ENCODE measurements at regions not wholly inside any gene's neighbourhood (a gene's known extent, or its start where the extent isn't known, plus 50 kb on each side); places are given as distances from the start of the nearest gene placed in this dataset.

GRCh38 chr2:8159966-8160603 lies 521.8 kb upstream of the ID2 start:
- TF ChIP-seq, protein P1, sequence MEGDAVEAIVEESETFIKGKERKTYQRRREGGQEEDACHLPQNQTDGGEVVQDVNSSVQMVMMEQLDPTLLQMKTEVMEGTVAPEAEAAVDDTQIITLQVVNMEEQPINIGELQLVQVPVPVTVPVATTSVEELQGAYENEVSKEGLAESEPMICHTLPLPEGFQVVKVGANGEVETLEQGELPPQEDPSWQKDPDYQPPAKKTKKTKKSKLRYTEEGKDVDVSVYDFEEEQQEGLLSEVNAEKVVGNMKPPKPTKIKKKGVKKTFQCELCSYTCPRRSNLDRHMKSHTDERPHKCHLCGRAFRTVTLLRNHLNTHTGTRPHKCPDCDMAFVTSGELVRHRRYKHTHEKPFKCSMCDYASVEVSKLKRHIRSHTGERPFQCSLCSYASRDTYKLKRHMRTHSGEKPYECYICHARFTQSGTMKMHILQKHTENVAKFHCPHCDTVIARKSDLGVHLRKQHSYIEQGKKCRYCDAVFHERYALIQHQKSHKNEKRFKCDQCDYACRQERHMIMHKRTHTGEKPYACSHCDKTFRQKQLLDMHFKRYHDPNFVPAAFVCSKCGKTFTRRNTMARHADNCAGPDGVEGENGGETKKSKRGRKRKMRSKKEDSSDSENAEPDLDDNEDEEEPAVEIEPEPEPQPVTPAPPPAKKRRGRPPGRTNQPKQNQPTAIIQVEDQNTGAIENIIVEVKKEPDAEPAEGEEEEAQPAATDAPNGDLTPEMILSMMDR (IDR thresholded peaks at IDR 0.05) = no peak
- TF ChIP-seq POLR2A (IDR thresholded peaks at IDR 0.05; ENCODE audit: low read depth) (no peak), EP300 (IDR thresholded peaks at IDR 0.05) (no peak)

Data from esophagus muscularis mucosa (tissue), 4 donors.